HG03060 (cell line): ENCODE measurements at regions not wholly inside any gene's neighbourhood (a gene's known extent, or its start where the extent isn't known, plus 50 kb on each side); places are given as distances from the start of the nearest gene placed in this dataset.

Experiments used
- ATAC-seq: cut with Tn5 transposase; IDR thresholded peaks from one replicate; pipeline ENCODE4 v1.9.1; 2021; ENCODE audit warnings: low read depth, moderate number of reproducible peaks; ENCODE audit not compliant: unreplicated experiment

- no peak for ATAC-seq
Observed at GRCh38 chr4:59222221-59222620, 1977.9 kb upstream of the ADGRL3 start.

GRCh38 chr4:59223292-59223941 is 1976.7 kb upstream of the ADGRL3 start:
- ATAC-seq = no peak

DNA sequence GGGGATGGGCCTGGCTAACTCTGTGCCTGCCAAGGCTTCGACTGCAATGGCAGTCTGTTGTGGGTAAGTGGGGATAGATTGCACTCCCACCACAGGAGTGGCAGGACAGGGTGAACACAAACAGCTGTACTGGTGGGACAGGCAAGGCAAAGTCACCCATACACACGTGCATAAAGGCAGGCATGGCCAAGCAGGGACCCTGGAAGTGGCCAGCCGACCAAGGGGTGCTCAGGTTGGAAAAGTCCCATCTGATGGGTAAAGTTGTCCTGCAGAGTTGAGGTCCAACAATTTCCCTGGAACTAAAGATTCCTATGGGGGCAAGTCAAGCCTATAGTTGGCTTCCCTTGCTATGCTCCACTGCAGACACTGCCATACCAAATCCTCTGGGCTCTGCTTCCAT is 1961.9 kb upstream of the ADGRL3 start:
- ATAC-seq = no peak

- ATAC-seq = no peak
Observed at GRCh38 chr4:59240011-59240410, 1960.1 kb upstream of the ADGRL3 start.

DNA sequence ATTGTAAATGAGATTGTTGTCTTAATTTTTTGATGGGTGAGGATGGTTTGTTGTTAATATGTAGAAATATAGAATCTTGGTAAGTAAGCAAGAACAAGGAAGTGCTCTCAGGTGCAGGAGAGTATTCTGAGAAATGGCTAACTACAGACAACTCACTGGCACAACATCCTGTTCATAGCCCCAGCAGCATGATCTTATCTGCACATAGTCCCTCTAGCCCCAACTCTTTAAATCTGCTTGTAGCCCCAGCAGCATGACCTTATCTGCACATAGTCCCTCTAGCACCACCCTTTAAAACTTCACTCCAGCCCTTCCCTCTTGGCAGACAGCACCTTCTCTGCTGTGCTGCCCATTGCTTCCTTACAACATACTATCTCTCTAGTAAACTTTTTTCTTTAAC is 1957.1 kb upstream of the ADGRL3 start:
- ATAC-seq = no peak

DNA sequence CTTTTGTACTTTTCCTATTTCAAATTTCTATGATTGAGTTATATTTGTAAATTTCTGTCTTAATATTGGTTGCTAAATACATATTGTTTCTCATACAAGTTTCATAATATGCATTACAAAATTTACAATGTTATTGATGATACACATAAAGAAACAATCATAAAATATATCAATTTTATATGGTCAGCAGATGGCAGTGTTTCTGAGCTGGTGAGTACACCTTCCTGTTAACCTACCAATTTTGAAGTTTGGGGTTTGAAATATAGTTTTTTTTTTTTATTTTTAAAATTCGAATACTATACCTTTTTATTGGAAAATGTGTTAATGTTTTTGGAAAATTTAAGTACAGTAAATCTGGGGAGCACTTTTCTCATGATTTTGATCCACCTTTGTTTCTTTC is 1953.1 kb upstream of the ADGRL3 start:
- no peak for ATAC-seq

DNA sequence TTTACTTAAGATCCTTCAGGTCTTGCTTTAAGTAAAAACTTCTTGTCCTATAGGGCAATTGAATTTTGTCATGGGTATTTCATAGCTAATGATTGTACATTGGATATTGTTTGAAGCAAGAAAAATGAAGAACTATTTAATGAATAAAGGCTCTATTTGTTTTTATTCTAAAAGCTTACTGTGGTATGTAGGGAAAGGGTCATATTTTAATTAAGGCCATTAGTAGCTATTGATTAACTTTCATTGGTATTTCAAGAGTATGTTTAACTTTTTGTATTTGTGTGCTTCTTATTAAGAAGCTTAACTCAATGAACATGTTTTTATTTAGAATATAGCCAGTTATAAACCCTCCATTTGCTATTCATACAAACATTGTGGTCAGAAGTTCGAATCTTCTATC is 1951.8 kb upstream of the ADGRL3 start:
- ATAC-seq = no peak

DNA sequence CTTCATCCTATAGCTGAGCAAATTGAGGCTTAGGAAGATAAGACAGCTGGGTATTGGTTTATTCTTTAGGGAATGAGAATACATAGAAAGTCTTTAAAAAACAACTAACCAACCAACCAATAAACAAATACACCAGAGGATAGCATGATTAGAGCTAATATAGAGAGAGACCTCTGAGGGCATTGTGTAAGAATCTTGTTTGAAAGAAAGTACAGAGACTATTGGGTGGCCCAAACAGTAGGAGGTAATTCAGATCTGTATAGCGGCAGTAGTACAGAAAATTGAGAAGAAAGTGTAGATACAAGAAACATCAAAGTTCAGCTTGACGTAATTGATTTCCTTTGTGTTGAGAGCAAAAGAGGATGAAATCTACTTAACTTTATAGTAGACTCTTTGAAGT is 1951.0 kb upstream of the ADGRL3 start:
- ATAC-seq = no peak

GRCh38 chr4:59258002-59258401 is 1942.1 kb upstream of the ADGRL3 start:
- ATAC-seq = no peak

- ATAC-seq = no peak
Observed at GRCh38 chr4:59307609-59308008, 1892.5 kb upstream of the ADGRL3 start.

DNA sequence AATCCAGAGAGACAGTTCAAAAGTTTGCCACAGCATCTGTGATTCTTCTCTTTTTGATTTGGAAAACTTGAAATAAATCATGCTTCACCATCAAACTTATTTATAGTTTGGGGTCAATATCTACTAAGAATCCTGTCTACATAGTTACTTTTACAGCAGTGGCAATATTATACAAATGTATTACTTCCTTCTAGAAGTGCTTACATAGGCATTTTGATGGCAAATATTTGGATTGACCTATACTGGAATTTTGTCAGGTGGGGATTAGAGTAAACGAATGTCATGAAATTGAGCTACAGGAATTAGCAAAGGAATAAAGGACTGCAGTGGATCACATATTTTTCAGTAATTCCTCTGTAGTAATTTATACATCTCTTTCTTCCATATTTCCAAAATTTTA is 1885.5 kb upstream of the ADGRL3 start:
- ATAC-seq = no peak

DNA sequence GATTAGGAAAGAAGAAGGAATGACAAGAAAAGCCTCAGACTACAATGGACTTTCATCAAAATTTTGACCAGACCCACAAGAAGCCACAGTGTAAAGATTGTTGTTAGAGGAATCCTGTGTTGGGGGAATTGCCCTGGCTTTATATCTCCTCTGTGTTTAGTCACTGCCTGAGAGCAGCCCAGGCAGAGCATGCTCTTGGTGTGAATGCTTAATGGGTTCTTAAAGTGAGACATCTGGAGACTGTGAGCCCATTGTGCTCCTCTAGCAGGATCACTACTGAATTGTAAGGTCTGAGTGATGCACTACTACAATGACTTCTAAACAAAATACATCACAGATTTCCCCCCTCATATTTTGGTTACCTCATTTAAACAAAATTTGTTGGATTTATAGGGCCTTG is 1860.5 kb upstream of the ADGRL3 start:
- no peak for ATAC-seq

DNA sequence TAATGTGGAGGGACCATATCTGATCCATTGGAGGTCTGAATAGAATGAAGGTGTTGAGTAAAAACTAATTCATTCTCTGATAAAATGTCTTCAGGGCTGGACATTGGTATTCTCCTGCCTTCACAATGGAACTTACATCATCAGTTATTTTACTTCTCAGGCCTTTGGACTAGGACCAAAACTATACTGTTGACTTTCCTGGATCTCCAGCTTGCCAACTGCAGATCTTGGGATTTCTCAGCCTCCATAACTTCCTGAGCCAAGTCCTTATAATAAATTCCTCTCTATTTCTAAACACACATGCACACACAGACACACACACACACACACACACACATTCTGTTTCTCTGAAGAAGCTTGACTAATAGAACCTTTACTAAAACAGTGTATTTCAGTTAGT is 1858.6 kb upstream of the ADGRL3 start:
- no peak for ATAC-seq

DNA sequence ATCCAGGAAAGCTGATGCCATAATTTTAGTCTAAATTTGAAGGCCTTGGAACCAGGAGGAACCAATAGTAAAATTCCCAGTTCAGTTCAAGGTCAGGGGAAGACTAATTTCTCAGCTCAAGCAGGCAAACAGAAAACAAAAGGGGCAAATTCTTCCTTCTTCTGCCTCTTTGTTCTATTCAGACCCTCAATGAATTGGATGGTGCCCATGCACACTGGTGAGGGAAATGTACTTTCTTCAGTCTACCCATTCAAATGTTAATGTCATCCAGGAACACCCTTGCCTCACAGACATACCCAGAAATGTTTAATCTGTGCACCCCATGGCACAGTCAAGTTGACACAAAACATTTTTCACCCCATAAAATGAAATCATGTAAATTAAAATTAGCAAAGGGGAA is 1851.2 kb upstream of the ADGRL3 start:
- no peak for ATAC-seq

DNA sequence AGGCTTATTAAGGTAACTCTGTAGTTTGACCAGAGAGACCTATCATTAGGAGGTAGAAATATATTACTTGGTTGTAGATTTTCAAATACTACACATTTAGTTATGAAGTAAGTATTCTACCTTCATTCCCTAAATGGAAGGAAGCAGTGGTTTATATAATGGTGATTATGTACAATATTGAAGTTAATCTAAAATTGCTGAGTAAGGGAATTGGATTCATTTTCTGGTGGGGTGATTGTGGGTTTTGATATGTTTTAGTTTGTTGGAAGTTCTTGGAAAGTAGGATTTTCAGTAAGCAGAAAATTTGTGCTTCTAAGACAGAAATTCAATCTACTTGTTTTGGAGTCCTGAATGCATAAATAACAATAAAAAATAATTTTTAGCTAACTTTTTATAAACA is 1830.9 kb upstream of the ADGRL3 start:
- ATAC-seq = no peak

DNA sequence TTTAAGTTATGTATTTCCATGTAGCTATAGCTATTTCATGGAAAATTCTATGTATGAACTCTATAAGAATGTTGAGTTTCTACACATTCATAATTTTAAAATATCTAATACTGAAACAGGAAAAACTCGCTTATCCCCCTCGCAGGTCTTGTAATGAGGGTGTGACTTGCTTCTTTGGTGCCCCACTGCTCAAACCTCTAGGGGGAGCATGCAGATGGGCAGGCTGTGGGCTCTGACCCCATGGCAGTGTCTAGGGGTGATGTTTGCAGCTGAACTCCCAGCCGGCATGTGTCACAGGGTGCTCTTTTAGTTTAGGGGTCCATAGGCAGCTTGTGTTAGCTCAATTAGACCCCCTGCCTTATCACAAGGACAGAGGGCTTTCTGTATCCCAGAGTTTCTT is 1825.7 kb upstream of the ADGRL3 start:
- no peak for ATAC-seq

- ATAC-seq = no peak
Observed at GRCh38 chr4:59380841-59381366, 1819.2 kb upstream of the ADGRL3 start.

DNA sequence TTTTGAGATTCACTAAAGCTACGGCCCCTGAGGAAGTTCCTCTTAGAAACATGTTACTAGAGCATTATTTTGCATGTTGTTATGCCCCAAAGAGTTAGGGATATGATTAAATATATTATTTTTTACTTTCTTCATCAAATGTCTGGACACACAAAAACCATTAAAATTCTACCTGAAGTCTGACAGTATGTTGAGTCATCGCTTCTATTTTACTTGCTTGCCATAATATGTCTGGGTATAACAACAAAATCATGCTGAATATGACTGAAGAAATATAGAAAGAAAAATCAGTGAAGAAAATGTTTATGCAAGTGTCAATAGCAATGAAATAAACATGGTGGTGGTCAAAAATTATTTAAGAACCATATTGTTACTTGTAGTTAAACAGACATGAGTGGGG is 1818.5 kb upstream of the ADGRL3 start:
- no peak for ATAC-seq

- ATAC-seq = no peak
Observed at GRCh38 chr4:59387759-59388758, 1812.1 kb upstream of the ADGRL3 start.

- ATAC-seq = no peak
Observed at GRCh38 chr4:59393780-59394179, 1806.3 kb upstream of the ADGRL3 start.

GRCh38 chr4:59400334-59400733 is 1799.8 kb upstream of the ADGRL3 start:
- no peak for ATAC-seq

- no peak for ATAC-seq
Observed at GRCh38 chr4:59409647-59410046, 1790.5 kb upstream of the ADGRL3 start.
